Stimulated activated CD4-positive, alpha-beta T cell treated with anti-CD3 and anti-CD28 coated beads, TNF-alpha, amount 100 ng/mL, for 24 hours (primary cell): ENCODE measurements at regions not wholly inside any gene's neighbourhood (a gene's known extent, or its start where the extent isn't known, plus 50 kb on each side); places are given as distances from the start of the nearest gene placed in this dataset.
A peak's percentile ranks its signal among the peaks of the same experiment; 100 is the strongest.
"Not testable (repeated sequence)": the region's sequence is repeated elsewhere in the genome, so short reads cannot be mapped to it uniquely, and the experiment has no call there.

ENCODE experiments used
- DNase-seq, 3 experiments: peaks; one replicate each; pipeline ENCODE4 v3.0.0-alpha.2; 2020; ENCODE audit warnings: low read depth in 3 of 3

DNA sequence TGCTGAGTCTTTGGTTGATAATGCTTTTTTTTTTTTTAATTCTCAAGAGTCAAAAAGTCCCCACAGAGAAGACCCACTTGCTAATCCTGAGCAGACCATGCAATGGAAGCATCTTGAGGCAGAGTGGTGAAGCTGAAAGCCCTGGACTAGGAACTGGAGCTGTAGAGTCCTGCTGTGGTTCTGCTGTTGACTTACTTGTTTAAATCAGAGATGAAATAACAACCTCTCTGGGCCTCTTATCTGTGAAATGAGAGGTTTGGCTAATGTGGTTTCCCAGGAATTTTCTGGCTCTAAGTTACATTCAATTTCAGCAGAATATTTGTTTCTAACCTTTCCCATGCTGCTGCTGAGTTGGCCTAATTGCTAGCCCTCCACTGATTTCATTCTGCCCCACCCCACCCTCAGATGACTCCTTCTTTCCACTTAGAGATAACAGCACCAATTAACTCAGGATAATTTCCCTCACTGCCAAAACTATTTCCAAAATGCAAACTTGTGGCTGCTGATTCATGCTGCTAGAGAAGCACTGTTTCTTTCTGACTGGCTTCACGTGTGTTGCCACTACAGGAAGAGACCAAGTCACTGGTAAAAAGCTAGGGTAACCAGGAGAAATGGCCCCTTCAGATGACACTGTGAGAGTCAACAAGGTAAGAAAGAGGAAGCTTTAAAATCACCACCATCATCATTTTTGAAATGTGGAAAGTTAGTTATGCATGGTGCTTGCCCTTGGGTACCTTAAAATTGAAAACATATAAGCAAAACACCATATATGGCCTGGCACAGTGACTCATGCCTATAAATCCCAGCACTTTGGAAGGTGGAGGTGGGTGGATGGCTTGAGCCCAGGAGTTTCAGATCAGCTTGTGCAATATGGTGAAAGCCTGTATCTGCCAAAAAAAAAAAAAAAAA, 326.4 kb downstream of the DCHS2 start:
- peak in 1 of 3 experiments; percentile 22 for DNase-seq

DNA sequence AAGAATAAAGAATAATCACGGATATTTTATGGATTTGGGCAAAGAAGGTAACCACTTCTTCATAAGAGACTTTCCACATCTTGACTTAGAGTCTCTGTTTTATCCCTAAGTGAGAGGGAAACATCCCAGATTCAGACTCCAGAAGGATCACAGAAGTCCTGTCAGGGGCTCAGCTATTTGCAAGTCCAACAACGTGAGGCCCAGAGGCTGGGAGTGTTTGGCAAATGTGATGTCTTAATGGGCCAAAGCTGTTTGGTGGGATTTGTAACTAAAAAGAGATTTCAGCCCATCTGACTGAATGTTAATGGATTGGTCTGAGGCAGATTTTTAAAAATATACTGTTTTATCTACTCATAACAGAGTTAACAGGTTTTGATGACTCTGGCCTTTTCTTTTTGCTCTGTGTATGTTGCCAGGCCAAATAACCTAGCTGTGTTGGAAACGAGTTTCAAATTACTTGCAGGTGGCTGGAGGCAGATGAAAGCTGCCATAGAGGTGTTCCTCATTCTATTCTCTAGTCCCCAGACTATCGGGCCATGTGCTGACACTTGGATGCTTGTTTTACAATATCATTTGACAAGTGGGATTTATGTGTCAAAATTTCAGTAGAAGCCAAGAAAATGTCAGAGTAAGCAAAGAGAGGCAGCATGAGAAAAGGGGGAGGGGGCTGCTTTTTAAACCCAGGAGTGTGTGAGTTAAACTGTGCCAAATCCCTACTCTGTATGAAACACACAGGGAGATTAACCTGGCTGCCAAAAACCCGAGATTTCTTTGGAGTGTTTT, 330.9 kb downstream of the DCHS2 start:
- DNase-seq: no peak

DNA sequence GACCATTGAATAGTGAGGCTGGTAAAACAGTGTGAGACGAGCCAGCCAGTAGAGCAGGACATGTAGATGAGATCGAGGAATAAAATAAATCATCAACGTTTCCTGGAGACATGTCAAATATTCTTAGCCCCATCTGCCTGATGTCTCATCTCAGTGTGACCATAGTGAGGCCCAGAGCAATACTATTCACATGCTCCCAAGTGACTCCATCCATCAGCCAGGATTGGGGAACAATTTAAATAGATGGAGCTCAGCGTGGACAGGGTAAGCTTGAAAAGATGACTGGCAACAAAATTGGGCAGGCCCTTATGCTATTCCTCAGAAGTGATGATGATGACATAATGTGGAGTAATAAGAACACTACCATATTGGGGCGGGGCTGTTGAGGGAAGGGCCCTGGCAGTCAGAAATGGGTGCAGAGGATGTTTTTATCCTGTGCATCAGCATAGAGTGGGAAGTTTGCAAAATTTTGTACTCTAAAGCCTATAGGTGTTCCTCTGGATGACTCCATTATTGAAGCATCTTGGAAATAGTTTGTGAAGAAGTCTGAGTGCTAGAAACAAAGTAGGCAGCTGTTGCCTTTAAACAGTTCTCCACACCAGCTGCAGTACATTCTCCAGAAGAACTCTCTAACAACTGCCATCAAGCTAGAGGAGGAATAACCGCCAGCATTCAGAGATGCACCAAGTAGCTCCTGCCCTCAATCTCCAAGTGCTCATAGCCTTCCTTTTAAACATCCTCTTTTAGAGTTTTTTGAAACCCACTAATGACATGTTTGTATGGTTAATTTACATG, 333.0 kb downstream of the DCHS2 start:
- no peak for DNase-seq

GRCh38 chr4:154152546-154152945, 339.1 kb downstream of the DCHS2 start:
- no peak for DNase-seq

DNA sequence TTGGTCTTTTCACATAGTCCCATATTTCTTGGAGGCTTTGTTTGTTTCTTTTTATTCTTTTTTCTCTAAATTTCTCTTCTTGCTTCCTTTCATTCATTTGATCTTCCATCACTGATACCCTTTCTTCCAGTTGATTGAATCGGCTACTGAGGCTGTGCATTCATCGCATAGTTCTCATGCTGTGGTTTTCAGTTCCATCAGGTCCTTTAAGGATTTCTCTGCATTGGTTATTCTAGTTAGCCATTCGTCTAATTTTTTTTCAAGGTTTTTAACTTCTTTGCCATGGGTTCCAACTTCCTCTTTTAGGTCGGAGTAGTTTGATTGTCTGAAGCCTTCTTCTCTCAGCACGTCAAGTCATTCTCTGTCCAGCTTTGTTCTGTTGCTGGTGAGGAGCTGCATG, 342.4 kb downstream of the DCHS2 start:
- not testable (repeated sequence) for DNase-seq

GRCh38 chr4:154143720-154144119, 347.9 kb downstream of the DCHS2 start:
- DNase-seq: no peak

DNA sequence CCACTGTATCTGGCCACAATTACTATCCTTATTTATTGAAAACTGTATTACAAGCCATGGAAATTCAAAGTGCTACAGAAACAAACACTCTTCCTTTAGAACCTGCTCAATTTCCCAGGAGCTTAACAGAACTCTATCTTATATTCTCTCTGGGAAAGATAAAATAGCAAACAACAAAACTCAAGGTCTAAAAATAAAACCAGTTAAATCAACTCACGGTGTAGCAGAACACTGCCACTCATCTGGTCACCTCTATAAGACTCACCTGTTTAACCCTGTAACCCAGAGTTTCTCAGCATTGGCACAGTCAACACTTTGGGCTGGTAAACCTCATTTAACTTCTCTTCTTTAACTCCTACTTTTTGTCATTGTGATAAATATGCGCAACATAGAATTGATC, 348.9 kb downstream of the DCHS2 start:
- DNase-seq: no peak

DNA sequence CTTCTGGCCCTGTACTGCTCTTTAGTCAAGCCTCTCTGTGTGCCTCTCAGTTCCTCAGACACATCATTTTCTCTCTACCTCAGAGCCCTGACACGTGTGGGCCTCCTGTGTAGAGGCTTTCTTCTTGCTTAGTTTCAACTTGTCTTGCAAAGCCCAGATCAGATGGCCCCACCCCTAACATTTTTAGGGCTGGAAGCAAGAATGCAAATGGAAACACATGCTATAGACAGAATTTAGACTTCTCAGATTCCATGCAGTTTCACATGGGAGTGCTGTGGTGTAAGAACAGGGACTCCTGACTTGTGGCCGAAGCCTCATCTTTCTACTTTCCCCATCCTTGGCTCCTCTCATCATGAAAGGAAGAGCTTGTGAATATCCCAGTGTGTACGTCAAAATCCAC, 350.7 kb downstream of the DCHS2 start:
- no peak for DNase-seq

DNA sequence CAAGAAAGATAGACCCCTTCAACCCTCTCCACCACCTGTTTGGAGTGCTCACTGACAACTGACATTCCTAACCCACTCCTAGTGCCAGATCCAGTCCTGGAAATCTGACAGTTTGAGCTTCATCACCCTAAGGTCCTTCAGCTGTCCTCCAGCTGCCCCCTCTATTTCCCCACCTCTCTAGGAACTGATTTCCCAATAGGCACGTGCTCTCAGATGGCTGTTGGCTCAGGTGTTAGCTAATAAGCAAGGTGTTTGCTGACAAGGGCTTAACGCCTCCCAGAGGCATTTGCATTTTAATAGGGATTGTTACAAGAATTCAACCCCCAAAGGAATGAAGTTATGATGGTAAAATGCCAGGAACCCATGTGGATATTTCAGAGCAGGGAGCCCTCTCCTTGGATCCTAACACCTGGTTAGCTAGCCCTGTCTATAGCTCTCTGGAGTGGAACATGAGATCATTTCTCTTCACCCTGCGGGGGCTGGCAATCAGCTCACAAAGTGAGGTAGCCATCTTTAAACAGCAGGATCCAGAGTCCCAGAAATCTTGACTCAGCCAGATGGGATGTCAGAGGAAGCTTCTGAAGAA, 348.5 kb upstream of the SFRP2 start:
- DNase-seq: no peak

- no peak for DNase-seq
These were observed 346.7 kb upstream of the SFRP2 start for GRCh38 chr4:154135576-154135975.

DNA sequence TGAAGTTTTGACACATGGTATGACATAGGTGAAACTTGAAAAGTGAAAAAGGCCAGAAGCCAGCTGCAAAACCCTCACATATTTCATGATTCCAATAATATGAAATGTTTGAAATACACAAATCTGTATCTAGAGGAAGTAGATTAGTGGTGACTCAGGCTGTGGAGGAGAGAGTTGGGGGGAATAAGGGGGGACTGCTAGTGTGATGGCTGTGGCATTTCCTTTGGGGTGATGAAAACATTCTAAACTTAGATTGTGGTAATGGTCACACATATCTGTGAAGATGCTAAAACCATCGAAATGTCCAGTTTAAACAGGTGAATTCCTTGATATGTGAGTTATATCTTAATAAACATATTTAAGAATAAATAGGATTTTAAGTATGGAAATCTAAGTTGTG, 343.5 kb upstream of the SFRP2 start:
- no peak for DNase-seq

DNA sequence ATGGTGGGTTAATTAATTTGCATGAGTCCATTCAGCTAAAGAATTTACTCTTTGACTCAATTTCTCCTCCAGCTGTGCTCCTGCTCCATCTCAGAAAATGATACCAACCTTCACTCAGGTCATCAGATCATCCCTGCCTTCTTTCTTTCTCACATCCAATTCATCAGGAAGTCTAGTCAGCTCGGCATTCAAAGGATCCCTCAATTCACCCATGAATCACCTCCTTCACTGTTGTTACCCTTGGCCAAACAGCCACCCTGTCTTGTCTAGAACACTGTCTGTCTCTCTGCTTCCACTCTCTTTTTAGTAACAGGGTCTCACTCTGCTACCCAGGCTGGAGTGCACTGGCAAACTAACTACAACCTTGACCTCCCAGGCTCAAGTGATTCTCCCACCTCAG, 337.4 kb upstream of the SFRP2 start:
- DNase-seq: no peak

- no peak for DNase-seq
These were observed 336.5 kb upstream of the SFRP2 start for GRCh38 chr4:154125340-154125739.

- no peak for DNase-seq
These were observed 335.8 kb upstream of the SFRP2 start for GRCh38 chr4:154124539-154125255.

DNA sequence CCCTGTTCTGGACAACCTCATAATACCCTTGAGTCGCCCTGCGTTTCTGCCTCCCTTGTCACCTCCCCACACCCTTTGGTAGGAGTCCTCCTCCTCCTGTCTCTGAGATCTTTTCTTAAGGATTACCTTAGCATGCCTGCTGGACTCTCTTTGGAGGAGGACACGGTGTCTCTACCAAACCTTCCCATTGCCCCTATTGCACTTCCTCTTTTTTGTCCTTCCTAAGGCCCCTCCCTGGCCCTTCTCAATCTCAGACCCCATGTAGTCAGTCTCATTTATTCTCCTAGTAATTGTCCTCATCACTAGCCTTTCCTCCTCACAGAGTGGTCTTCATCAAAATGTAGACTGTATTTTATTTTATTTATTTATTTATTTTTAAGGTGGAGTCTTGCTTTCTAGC, 335.0 kb upstream of the SFRP2 start:
- DNase-seq: no peak

GRCh38 chr4:154120690-154121345, 331.9 kb upstream of the SFRP2 start:
- DNase-seq: no peak

DNA sequence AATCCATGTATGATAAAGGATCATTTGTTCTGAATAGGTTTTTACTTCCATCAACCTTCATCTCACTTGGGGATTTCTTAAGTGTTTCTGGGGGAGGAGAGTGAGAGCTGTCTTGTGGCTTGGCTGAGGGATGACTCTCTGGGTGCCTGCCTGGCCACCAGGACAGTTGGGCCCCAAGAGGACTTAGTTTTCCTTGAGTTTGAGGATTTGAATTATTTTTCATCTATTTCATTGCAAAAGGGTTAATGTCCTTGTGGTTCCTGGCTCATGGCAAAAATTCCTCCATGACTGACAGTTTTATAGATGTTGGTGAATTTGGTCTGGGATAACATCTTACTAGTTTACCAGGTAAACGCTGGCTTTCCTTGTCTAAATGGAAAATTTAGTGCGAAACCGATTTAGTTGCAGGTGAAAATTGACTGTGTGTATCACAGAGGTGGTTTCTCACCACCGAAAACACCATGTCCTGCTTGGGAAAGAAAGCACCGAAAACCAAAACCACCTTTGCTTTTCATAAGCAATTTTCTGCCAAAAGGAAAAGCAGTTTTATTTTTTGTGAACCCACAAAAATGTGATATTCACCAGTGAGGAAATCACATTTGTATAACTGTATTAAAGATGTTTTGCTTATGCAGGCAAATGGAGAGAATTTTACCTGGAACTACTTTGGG, 331.3 kb upstream of the SFRP2 start:
- no peak for DNase-seq

DNA sequence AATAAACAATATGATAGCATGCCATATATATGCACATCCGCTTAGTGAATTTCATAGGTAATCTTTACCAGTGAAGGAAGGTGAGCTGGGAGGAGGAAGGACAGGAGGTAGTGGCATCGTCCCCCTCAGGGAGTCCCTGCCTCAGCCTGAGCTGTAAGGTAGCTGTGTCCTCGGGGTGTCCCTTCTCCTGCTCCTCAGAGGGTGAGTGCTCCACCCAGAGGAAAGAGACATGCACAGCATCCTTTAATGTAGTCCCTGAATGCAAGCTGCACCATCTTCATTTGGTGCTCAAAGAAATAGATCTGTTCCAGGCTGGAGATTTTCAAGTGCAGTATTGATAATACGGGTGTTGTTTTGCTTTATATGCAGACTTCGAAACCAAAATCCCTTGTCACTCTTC, 330.4 kb upstream of the SFRP2 start:
- no peak for DNase-seq

DNA sequence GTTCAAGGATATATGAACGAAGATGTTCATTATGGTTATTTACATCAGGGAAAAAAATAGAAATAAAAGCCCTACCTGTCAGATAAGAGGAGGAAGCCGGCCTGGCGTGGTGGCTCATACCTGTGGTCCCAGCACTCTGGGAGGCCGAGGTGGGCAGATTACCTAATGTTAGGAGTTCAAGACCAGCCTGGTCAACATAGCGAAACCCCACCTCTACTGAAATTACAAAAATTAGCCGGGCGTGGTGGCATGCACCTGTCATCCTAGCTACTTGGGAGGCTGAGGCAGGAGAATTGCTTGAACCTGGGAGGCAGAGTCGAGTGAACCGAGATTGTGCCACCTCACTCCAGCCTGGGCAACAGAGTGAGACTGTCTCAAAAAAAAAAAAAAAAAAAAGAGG, 328.8 kb upstream of the SFRP2 start:
- DNase-seq: not testable (repeated sequence)

GRCh38 chr4:154107337-154107736, 318.5 kb upstream of the SFRP2 start:
- DNase-seq: no peak
